ENCODE measurements at regions not wholly inside any gene's neighbourhood (a gene's known extent, or its start where the extent isn't known, plus 50 kb on each side); places are given as distances from the start of the nearest gene placed in this dataset.

DNA sequence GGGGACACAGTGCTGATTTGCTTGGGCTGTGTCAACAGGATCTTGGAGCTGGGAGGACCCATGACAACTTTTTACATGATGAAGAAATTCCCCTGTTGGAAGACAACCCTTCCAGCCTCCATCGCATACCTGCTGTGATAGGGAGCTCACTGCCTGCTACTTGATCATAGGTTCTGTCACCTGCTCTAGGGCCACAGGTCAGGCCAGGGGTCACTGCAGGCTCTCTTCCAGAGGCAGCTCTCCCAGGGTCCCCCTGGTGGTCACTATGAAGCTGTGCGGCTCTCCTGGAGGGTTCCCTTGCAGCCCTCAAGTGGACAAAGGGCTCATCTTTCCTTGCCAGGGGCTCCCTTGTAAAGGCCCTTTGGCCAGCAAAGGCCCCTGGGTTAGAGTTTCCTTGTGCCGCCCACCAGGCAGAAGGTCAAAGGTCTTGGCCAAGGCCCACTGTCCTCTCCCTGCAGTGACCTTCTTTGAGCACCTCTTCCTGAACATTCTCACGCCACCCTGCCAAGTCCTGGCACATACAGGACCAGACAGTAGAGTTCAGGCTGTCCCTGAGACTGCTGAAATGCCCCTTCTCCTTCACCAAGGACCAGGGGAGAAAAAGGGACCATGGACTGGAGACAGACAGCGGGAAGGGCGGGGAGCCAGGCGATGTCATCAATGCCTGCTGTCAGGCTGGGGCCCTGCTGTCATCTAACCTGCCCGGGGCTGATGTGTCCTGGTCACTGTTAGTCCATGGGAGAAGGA, 345.1 kb downstream of the DYSF start:
- no peak for TF ChIP-seq EZH2 (IDR thresholded peaks at IDR 0.05; ENCODE audit: borderline replicate concordance)
- TF ChIP-seq, protein P1, sequence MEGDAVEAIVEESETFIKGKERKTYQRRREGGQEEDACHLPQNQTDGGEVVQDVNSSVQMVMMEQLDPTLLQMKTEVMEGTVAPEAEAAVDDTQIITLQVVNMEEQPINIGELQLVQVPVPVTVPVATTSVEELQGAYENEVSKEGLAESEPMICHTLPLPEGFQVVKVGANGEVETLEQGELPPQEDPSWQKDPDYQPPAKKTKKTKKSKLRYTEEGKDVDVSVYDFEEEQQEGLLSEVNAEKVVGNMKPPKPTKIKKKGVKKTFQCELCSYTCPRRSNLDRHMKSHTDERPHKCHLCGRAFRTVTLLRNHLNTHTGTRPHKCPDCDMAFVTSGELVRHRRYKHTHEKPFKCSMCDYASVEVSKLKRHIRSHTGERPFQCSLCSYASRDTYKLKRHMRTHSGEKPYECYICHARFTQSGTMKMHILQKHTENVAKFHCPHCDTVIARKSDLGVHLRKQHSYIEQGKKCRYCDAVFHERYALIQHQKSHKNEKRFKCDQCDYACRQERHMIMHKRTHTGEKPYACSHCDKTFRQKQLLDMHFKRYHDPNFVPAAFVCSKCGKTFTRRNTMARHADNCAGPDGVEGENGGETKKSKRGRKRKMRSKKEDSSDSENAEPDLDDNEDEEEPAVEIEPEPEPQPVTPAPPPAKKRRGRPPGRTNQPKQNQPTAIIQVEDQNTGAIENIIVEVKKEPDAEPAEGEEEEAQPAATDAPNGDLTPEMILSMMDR (IDR thresholded peaks at IDR 0.05; ENCODE audit: poor library complexity): peak; percentile 63

Measured in hepatocyte (in vitro differentiated cells).